ENCODE measurements at regions not wholly inside any gene's neighbourhood (a gene's known extent, or its start where the extent isn't known, plus 50 kb on each side); places are given as distances from the start of the nearest gene placed in this dataset.

GRCh38 chr18:2168022-2168421 is 403.3 kb downstream of the METTL4 start:
- TF ChIP-seq SUZ12 (IDR thresholded peaks at IDR 0.05; ENCODE audit: extremely low read depth, insufficient read depth, insufficient read length) (no peak), YY1 (IDR thresholded peaks at IDR 0.05; ENCODE audit: insufficient read depth, insufficient read length) (no peak), ZNF274 (IDR thresholded peaks at IDR 0.05; ENCODE audit: low read depth, low read length) (no peak)

Measured in NT2/D1 (cell line).